ENCODE measurements at regions not wholly inside any gene's neighbourhood (a gene's known extent, or its start where the extent isn't known, plus 50 kb on each side); places are given as distances from the start of the nearest gene placed in this dataset.

GRCh38 chr14:53621921-53622320 lies 334.7 kb downstream of the BMP4 start:
- CTCF ChIA-PET = interaction anchor here (1.0 kb wide), 1 partner anchor 30 kb away, joined by 3 read pairs; no protein-coding TSS in a partner anchor
- no peak for FAIRE-seq
- H3K9me3 ChIP-seq = no peaks in the 10 kb centered on the region
- H3K4me2 ChIP-seq = no peak overlapping the region
- H3K4me3 ChIP-seq = no peak overlapping the region
- H3K27ac ChIP-seq = no peak overlapping the region
- H3K4me1 ChIP-seq = no peaks in the 10 kb centered on the region
- POLR2A ChIA-PET = no interaction called here
- WGBS (ENCODE audit: missing lambda C conversion rate) = 25% methylated on average over 2 of the region's 2 CpGs
- no peak for DNase-seq (ENCODE audit: low read depth in 1 of 2, low spot score in 1 of 2)
- no peak for ATAC-seq
- TF ChIP-seq FOSB (CRISPR knock-in tag; IDR thresholded peaks at IDR 0.05) (no peak), CHD4 (IDR thresholded peaks at IDR 0.05; ENCODE audit: borderline replicate concordance) (no peak), MAZ (IDR thresholded peaks at IDR 0.05; ENCODE audit: borderline replicate concordance, low read depth, low read length) (no peak), ZFP36 (IDR thresholded peaks at IDR 0.05; ENCODE audit: borderline replicate concordance, partially characterized antibody) (no peak), RAD21 (conservative IDR thresholded peaks at IDR 0.05 in 1 of 2, IDR thresholded peaks at IDR 0.05 in 1 of 2) (no peak), RCOR1 (IDR thresholded peaks at IDR 0.05; ENCODE audit: low read depth, low read length) (no peak), RARB (CRISPR knock-in tag; IDR thresholded peaks at IDR 0.05) (no peak), ATOH8 (CRISPR knock-in tag; IDR thresholded peaks at IDR 0.05; ENCODE audit: low read depth) (no peak), BCL3 (IDR thresholded peaks at IDR 0.05) (no peak), PHF8 (IDR thresholded peaks at IDR 0.05; ENCODE audit: borderline replicate concordance, low read depth) (no peak), JUNB (IDR thresholded peaks at IDR 0.05) (no peak)

GRCh38 chr14:53621433-53621832 lies 335.2 kb downstream of the BMP4 start:
- Histone ChIP-seq H3K9me3 (no peaks in the 10 kb centered on the region), H3K4me1 (no peaks in the 10 kb centered on the region), H3K27ac (no peak overlapping the region), H3K4me2 (no peak overlapping the region), H3K4me3 (no peak overlapping the region)
- ChIA-PET CTCF (interaction anchor here (1.0 kb wide), 1 partner anchor 30 kb away, joined by 3 read pairs; no protein-coding TSS in a partner anchor), POLR2A (no interaction called here)
- no peak for FAIRE-seq
- WGBS (ENCODE audit: missing lambda C conversion rate) = 85% methylated on average over 3 of the region's 3 CpGs
- DNase-seq (ENCODE audit: low read depth in 1 of 2, low spot score in 1 of 2) = no peak
- no peak for ATAC-seq
- TF ChIP-seq RAD21 (conservative IDR thresholded peaks at IDR 0.05 in 1 of 2, IDR thresholded peaks at IDR 0.05 in 1 of 2) (no peak), RFX5 (IDR thresholded peaks at IDR 0.05) (no peak), EHF (CRISPR knock-in tag; IDR thresholded peaks at IDR 0.05) (no peak), PHF8 (IDR thresholded peaks at IDR 0.05; ENCODE audit: borderline replicate concordance, low read depth) (no peak), ZNF302 (CRISPR knock-in tag; IDR thresholded peaks at IDR 0.05) (no peak), EP300 (IDR thresholded peaks at IDR 0.05) (no peak), HOXB13 (CRISPR knock-in tag; IDR thresholded peaks at IDR 0.05; ENCODE audit: low read depth) (no peak), ELK1 (IDR thresholded peaks at IDR 0.05; ENCODE audit: low read depth, low read length) (no peak), CTCF (IDR thresholded peaks at IDR 0.05) (no peak), CBX2 (IDR thresholded peaks at IDR 0.05; ENCODE audit: borderline replicate concordance, low read depth) (no peak), HOXB5 (CRISPR knock-in tag; IDR thresholded peaks at IDR 0.05) (no peak), TP53 (CRISPR knock-in tag; IDR thresholded peaks at IDR 0.05) (no peak), HOXA7 (CRISPR knock-in tag; IDR thresholded peaks at IDR 0.05) (no peak), JUN (IDR thresholded peaks at IDR 0.05) (no peak), POLR2AphosphoS2 (conservative IDR thresholded peaks at IDR 0.05; ENCODE audit: low read length) (no peak), HDAC2 (IDR thresholded peaks at IDR 0.05) (no peak), USF2 (IDR thresholded peaks at IDR 0.05) (no peak), RCOR1 (IDR thresholded peaks at IDR 0.05; ENCODE audit: low read depth, low read length) (no peak), JUNB (IDR thresholded peaks at IDR 0.05) (no peak)

Measured in A549 (cell line).